Fibroblast of pulmonary artery (primary cell): ENCODE measurements at regions not wholly inside any gene's neighbourhood (a gene's known extent, or its start where the extent isn't known, plus 50 kb on each side); places are given as distances from the start of the nearest gene placed in this dataset.
"Not testable (repeated sequence)": the region's sequence is repeated elsewhere in the genome, so short reads cannot be mapped to it uniquely, and the experiment has no call there.

Experiments used
- DNase-seq: peaks from one replicate; pipeline ENCODE4 v3.0.0-alpha.2; 2010; ENCODE audit warnings: low read depth
- H3K4me3 ChIP-seq: replicated peaks from 2 replicates; pipeline ENCODE4 v1.5.1; 2011; ENCODE audit warnings: low read depth, mild to moderate bottlenecking, control low read depth, low read length, moderate library complexity
- TF ChIP-seq, protein P1 (sequence below): IDR thresholded peaks from 2 replicates; pipeline ENCODE4 v1.5.1; 2011; ENCODE audit warnings: mild to moderate bottlenecking, control low read depth, low read length, inconsistent platforms; ENCODE audit errors: missing control alignments

- no peak overlapping the region for H3K4me3 ChIP-seq
- TF ChIP-seq, protein P1, sequence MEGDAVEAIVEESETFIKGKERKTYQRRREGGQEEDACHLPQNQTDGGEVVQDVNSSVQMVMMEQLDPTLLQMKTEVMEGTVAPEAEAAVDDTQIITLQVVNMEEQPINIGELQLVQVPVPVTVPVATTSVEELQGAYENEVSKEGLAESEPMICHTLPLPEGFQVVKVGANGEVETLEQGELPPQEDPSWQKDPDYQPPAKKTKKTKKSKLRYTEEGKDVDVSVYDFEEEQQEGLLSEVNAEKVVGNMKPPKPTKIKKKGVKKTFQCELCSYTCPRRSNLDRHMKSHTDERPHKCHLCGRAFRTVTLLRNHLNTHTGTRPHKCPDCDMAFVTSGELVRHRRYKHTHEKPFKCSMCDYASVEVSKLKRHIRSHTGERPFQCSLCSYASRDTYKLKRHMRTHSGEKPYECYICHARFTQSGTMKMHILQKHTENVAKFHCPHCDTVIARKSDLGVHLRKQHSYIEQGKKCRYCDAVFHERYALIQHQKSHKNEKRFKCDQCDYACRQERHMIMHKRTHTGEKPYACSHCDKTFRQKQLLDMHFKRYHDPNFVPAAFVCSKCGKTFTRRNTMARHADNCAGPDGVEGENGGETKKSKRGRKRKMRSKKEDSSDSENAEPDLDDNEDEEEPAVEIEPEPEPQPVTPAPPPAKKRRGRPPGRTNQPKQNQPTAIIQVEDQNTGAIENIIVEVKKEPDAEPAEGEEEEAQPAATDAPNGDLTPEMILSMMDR = no peak
- no peak for DNase-seq
These were observed 593.7 kb downstream of the TMEM121 start for GRCh38 chr14:106120101-106120500.

- TF ChIP-seq, protein P1 = no peak
- H3K4me3 ChIP-seq = no peak overlapping the region
- DNase-seq = no peak
These were observed 602.9 kb downstream of the TMEM121 start for GRCh38 chr14:106129274-106129673.

- DNase-seq, H3K4me3 ChIP-seq: not testable (repeated sequence)
These were observed 603.7 kb downstream of the TMEM121 start for GRCh38 chr14:106129904-106130661.

- DNase-seq, H3K4me3 ChIP-seq: not testable (repeated sequence)
These were observed 606.7 kb downstream of the TMEM121 start for GRCh38 chr14:106133126-106133525.

DNA sequence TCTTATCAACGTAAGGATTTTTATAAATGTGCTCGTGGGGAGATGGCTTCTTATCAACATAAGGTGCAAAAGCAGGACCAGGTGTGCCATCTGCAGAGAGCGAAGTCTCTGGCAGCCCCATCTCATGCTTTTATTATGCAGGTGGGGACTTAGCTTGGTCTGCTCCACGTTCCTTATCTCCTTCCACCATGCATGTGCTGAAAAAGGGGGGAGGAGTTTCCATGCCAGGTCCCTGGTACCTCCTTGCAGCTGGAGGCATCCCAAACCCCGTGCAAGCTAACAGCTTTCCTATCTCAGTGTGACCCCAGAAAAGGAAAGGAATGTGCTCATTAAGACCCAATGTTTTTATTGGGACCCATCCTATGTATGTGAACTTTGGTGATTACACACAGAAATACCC lies 608.5 kb downstream of the TMEM121 start:
- no peak for DNase-seq
- H3K4me3 ChIP-seq = no peak overlapping the region
- TF ChIP-seq, protein P1 = no peak

- no peak overlapping the region for H3K4me3 ChIP-seq
- DNase-seq = no peak
- TF ChIP-seq, protein P1 = no peak
These were observed 615.1 kb downstream of the TMEM121 start for GRCh38 chr14:106141242-106142220.

DNA sequence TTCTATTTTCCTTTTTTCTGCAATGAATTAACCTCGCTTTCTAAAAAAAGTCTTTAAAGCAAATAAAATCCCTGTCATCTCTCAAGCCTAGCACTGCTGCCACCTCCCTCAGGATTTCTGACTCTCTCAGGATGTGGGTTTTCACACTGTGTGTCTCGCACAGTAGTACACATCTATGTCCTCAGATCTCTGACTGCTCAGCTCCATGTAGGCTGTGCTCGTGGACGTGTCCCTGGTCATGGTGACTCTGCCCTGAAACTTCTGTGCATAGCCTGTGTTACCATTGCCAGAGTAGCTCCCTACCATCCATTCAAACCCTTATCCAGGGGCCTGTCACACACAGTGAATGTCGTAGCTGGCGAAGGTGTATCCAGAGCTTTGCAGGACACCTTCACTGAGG lies 619.3 kb downstream of the TMEM121 start:
- DNase-seq, H3K4me3 ChIP-seq: not testable (repeated sequence)

DNA sequence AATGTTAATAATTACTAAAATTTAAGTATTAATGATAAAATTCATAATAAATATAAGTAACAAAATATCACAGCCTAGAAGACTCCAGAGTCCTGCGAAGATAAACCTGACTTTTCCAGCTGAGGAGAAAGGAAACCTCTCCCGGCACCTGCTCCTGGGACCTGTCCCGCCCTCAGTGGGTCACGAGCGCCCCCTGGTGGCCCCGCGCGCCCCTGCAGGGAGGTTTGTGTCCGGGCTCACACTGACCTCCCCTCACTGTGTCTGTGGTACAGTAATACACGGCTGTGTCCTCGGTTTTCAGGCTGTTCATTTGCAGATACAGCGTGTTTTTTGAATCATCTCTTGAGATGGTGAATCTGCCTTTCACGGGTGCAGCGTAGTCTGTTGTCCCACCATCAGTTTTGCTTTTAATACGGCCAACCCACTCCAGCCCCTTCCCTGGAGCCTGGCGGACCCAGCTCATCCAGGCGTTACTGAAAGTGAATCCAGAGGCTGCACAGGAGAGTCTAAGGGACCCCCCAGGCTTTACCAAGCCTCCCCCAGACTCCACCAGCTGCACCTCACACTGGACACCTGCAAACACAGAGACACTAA lies 627.1 kb downstream of the TMEM121 start:
- DNase-seq = peak; percentile 4
- TF ChIP-seq, protein P1 = peak; percentile 36
- not testable (repeated sequence) for H3K4me3 ChIP-seq
